Stimulated activated naive CD8-positive, alpha-beta T cell treated with anti-CD3 and anti-CD28 coated beads, Interleukin-15, amount 100 ng/mL, for 72 hours (primary cell): ENCODE measurements at regions not wholly inside any gene's neighbourhood (a gene's known extent, or its start where the extent isn't known, plus 50 kb on each side); places are given as distances from the start of the nearest gene placed in this dataset.

Experiments used
- ATAC-seq: fragments of 150-1000 bp; cut with Tn5 transposase; 2 replicates; pipeline ENCODE4 v1.10.0; 2021; ENCODE audit warnings: mild to moderate bottlenecking, moderate library complexity
- DNase-seq, 2 donors: peaks; one replicate each; pipeline ENCODE4 v3.0.0; 2021 to 2022
- H3K27ac Mint-ChIP-seq, 2 donors: one replicate each; pipeline ENCODE4 v1.8.0; 2022; ENCODE audit warnings: mild to moderate bottlenecking in 2 of 2, mixed read lengths in 2 of 2, moderate library complexity in 2 of 2
- H3K27me3 Mint-ChIP-seq: one replicate; pipeline ENCODE4 v1.8.0; 2022; ENCODE audit warnings: mixed read lengths
- H3K4me1 Mint-ChIP-seq: one replicate; pipeline ENCODE4 v1.8.0; 2022; ENCODE audit warnings: mild to moderate bottlenecking, mixed read lengths
- H3K4me3 Mint-ChIP-seq, 2 donors: one replicate each; pipeline ENCODE4 v1.8.0; 2022; ENCODE audit warnings: mild to moderate bottlenecking in 2 of 2, mixed read lengths in 2 of 2, moderate library complexity in 1 of 2
- H3K9me3 Mint-ChIP-seq, 2 donors: one replicate each; pipeline ENCODE4 v1.8.0; 2022; ENCODE audit warnings: mixed read lengths in 2 of 2

DNA sequence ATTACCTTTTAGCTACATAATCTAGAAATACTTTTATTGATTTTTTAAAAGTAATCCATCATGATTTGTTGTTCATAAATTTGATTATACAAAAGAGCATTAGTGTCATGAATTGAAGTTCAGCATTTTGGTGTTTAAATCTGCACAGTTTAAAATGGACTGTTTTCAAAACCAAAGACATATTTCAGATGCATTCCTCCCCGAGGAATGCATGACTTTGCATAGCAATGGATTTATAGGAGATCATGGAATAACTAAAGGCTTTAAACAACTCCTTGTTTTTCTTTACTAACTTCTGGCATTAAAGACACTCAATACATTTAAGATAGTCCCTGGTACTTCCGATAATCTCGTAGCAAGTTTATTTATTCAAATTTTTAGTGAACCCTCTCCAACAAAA lies 863.1 kb upstream of the TMPRSS15 start:
- Mint-ChIP-seq H3K9me3 (peaks cover 3 to 5% of the 10 kb centered on the region in 2 donors), H3K27me3 (no peaks in the 10 kb centered on the region), H3K4me1 (no peaks in the 10 kb centered on the region), H3K27ac (no peak overlapping the region), H3K4me3 (no peak overlapping the region)
- ATAC-seq (no peak), DNase-seq (no peak)

DNA sequence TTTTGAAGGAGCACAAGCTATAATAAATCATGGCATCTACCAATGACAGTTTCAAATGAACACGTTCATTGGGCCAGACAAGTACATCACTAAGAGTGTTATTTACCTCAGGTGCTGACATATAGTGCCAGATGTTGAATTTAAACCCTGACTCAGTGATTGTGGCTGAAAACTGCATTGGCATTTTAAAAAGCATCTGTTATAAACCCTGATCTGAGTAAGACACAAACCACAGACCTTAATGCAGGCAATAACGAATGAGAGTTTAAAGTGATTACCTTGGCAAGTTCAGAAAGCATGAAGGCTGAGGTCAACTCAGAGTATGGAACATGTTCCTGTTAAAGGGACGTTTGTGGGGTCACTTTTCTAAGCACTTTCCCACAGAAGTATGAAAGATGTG lies 865.1 kb upstream of the TMPRSS15 start:
- no peak overlapping the region for H3K4me3 Mint-ChIP-seq
- DNase-seq (no peak), ATAC-seq (no peak)
- no peaks in the 10 kb centered on the region for H3K4me1 Mint-ChIP-seq
- H3K9me3 Mint-ChIP-seq, result peaks cover 9 to 13% of the 10 kb centered on the region in 2 donors
- H3K27me3 Mint-ChIP-seq, result no peaks in the 10 kb centered on the region
- H3K27ac Mint-ChIP-seq, result no peak overlapping the region

DNA sequence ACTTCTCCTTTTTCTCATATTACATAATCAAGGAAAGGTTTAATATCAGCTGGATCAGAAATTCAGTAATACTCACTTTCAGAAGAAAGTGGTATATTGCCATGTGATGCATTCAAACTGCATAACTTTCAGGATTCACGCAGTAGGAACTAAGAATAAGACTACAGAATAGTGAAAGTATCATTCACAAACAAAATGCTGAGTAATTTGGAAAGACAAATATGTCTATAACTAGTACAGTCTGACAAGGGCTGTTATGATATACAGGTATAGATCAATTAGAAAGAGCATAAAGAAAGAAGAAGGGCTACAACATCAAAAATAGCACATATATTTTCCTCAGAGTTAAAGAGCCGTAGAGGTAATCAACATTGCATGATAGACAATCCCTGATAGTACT lies 871.5 kb upstream of the TMPRSS15 start:
- ATAC-seq (no peak), DNase-seq (no peak)
- H3K27ac Mint-ChIP-seq, result no peak overlapping the region
- peaks cover 7 to 13% of the 10 kb centered on the region in 2 donors for H3K9me3 Mint-ChIP-seq
- H3K27me3 Mint-ChIP-seq, result no peaks in the 10 kb centered on the region
- H3K4me3 Mint-ChIP-seq, result no peak overlapping the region
- no peaks in the 10 kb centered on the region for H3K4me1 Mint-ChIP-seq

DNA sequence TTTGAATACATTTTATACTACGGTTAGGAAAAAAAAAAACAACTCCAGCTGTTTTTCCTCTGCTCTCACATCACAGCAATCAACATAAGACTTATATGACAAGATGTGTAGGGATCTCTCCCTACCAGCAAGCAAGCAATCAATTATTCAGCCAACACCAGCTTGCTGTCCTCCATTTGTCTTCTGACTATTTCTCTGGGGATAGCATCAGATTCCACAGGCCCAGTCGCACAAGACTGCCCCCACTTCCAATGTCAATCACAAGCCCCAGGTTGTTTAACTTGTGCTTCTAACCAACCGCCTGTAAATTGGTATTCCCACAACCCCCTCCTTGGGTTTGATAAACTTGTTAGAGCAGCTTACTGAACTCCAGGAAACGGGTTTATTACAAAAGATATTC lies 873.1 kb upstream of the TMPRSS15 start:
- H3K9me3 Mint-ChIP-seq, result peaks cover 7 to 10% of the 10 kb centered on the region in 2 donors
- H3K4me3 Mint-ChIP-seq, result no peak overlapping the region
- no peak overlapping the region for H3K27ac Mint-ChIP-seq
- no peaks in the 10 kb centered on the region for H3K27me3 Mint-ChIP-seq
- no peaks in the 10 kb centered on the region for H3K4me1 Mint-ChIP-seq
- DNase-seq (no peak), ATAC-seq (no peak)

DNA sequence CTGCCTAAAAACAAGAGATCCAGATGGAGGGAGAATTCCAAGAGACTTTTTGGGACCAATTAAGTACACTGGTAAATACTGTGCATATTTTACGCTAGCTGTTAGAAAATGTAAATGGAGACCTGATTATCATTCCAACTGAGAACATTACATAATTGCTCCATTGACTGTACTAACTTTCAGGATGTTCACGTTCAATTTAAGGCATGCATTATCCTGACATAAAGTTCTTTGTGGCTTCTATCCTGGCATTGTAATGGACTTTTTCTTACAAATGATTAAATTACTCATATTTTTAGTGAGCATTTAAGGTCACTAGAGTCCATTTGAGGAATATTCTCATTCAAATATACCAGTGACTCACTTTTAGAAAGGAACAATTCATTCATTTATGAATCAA lies 883.3 kb upstream of the TMPRSS15 start:
- H3K4me1 Mint-ChIP-seq, result no peaks in the 10 kb centered on the region
- H3K4me3 Mint-ChIP-seq, result no peak overlapping the region
- H3K9me3 Mint-ChIP-seq, result peaks cover 3 to 9% of the 10 kb centered on the region in 2 donors
- no peak for DNase-seq
- H3K27me3 Mint-ChIP-seq, result no peaks in the 10 kb centered on the region
- no peak overlapping the region for H3K27ac Mint-ChIP-seq
- ATAC-seq, result no peak

DNA sequence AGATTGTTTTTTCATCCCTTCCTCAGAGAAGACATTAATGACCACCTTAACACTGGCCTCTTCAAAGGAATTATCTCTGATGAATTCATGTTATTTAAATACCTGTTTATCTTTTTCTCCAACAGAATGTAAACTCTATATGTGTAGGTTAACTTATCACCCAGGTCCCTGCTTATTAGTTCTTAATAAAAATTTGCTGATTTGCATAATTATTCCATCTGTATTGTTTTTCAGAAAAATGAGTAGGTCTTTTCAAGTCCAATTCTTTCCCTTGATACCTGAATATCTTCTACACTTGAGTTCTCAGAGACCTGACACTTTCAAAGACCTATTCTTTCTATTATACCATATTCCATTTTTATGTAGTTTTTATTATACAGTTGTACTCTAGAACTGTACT lies 886.7 kb upstream of the TMPRSS15 start:
- Mint-ChIP-seq H3K9me3 (peaks cover 18 to 21% of the 10 kb centered on the region in 2 donors), H3K4me3 (no peak overlapping the region), H3K27me3 (no peaks in the 10 kb centered on the region), H3K27ac (no peak overlapping the region), H3K4me1 (no peaks in the 10 kb centered on the region)
- ATAC-seq, result no peak
- no peak for DNase-seq

DNA sequence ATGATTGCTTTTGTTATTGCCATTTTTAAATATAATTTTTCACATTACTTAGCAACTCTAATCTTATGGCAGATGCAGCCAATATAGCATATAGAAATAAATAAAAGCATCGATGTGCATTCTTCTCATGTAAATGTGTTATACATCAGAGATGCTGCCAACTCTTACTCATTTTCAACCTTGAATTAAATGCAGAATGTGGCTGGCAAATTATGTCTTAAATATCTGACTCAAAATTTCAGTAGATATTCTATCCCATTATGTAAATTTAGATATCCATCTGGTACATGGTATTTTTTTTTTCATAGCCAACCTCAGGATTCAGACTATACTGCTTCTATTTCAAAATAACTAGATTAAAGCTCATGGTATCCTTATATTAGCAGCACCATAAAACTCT lies 916.7 kb upstream of the TMPRSS15 start:
- no peak overlapping the region for H3K4me3 Mint-ChIP-seq
- ATAC-seq (no peak), DNase-seq (no peak)
- no peak overlapping the region for H3K27ac Mint-ChIP-seq
- H3K27me3 Mint-ChIP-seq, result no peaks in the 10 kb centered on the region
- no peaks in the 10 kb centered on the region for H3K9me3 Mint-ChIP-seq
- H3K4me1 Mint-ChIP-seq, result no peaks in the 10 kb centered on the region

DNA sequence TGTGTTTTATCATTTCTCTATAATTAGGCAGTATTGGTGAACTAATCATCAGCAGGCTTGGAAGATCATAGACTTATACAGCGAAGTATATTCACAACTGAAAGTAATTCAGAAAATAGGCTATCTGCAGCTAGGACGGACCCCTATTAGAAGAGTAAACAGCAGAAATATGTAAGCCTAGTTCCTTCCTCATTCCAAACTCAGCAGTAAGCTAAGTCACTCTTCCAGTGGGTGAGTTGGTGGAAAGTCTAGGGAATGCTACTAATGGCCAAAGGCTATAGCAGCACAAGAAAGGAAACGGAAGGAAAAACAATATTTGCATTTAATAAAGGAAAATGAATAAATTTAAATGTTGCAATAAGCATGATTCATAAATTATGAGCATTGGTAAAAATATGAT lies 918.1 kb upstream of the TMPRSS15 start:
- no peak overlapping the region for H3K27ac Mint-ChIP-seq
- no peak for DNase-seq
- no peaks in the 10 kb centered on the region for H3K9me3 Mint-ChIP-seq
- H3K4me3 Mint-ChIP-seq, result no peak overlapping the region
- H3K27me3 Mint-ChIP-seq, result no peaks in the 10 kb centered on the region
- no peaks in the 10 kb centered on the region for H3K4me1 Mint-ChIP-seq
- ATAC-seq, result no peak

DNA sequence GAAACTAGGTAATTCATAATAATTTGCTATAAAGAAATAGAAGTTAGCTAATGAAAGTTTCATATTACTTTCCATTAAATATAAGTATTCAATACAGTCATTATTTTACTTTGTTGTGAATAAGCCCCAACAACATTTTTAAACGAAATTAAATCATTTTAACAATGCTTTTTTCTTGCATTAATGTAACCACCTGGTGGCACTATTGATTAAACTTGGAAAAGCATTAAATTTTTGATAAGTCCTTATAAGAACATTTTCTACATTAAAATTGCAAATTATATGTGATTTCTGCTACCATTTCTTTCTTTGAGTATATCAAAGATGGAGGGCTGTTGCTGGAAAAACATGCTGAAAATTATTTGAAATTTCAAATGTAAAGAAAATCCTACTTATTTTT lies 918.8 kb upstream of the TMPRSS15 start:
- no peaks in the 10 kb centered on the region for H3K4me1 Mint-ChIP-seq
- H3K27me3 Mint-ChIP-seq, result no peaks in the 10 kb centered on the region

DNA sequence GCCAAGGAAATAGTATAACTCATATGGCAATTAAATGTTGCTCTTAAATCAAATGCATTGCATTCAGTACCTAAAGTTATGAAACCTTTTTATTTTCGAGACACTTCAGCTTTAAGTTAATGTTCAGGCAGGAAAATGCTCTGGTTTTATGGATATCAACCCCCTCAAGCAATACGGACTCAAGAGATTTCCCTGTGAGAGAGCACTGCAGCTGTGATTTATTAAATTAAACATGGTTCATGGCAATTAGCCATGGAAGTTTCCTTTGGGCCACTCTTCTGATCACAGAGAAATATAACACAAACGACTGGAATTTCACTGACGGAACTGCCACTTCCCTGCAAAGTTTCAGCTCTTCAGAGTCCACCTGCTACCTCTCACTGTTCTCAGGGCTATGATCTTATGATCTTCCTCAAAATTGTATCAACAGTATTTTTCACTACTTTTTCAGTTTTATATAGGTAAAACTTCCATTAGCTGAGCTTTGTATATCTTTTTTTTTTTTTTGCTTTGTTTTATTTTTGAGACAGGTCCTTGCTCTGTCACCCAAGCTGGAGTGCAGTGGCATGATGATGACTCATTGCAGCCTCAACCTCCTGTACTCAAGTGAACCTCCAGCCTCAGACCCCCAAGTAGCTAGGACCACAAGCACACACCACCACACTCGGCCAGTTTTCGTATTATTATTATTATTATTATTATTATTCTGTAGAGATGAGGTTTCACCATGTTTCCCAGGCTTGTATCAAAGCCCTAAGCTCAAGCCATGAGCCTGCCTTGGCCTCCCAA lies 923.1 kb upstream of the TMPRSS15 start:
- H3K27ac Mint-ChIP-seq, result no peak overlapping the region
- H3K9me3 Mint-ChIP-seq, result peaks cover 0 to 11% of the 10 kb centered on the region in 2 donors
- no peaks in the 10 kb centered on the region for H3K27me3 Mint-ChIP-seq
- no peak overlapping the region for H3K4me3 Mint-ChIP-seq
- H3K4me1 Mint-ChIP-seq, result no peaks in the 10 kb centered on the region
- DNase-seq (no peak), ATAC-seq (no peak)

More for the DNA sequence above, 918.8 kb upstream of the TMPRSS15 start:
- ATAC-seq, result no peak
- Mint-ChIP-seq H3K4me3 (no peak overlapping the region), H3K27ac (no peak overlapping the region), H3K9me3 (no peaks in the 10 kb centered on the region)
- DNase-seq, result no peak

DNA sequence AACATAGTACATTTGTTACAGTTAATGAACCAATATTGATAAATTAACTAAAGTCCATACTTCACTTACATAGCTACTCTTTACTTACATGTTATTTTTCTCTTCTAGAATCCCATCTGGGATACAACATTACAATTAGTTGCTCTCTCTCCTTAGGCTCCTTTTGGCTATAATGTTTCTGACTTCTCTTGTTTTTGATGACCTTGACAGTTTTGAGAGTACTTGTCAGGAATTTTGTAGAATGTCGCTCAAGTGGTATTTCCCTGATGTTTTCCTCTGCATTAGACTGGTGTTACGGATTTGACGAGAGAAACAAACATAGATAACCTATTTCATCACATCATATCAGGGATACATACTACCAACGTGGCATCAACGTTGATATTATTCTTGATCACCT lies 925.4 kb upstream of the TMPRSS15 start:
- H3K27me3 Mint-ChIP-seq, result no peaks in the 10 kb centered on the region
- DNase-seq (no peak), ATAC-seq (no peak)
- no peak overlapping the region for H3K27ac Mint-ChIP-seq
- peaks cover 6 to 11% of the 10 kb centered on the region in 2 donors for H3K9me3 Mint-ChIP-seq
- H3K4me3 Mint-ChIP-seq, result no peak overlapping the region
- H3K4me1 Mint-ChIP-seq, result no peaks in the 10 kb centered on the region

DNA sequence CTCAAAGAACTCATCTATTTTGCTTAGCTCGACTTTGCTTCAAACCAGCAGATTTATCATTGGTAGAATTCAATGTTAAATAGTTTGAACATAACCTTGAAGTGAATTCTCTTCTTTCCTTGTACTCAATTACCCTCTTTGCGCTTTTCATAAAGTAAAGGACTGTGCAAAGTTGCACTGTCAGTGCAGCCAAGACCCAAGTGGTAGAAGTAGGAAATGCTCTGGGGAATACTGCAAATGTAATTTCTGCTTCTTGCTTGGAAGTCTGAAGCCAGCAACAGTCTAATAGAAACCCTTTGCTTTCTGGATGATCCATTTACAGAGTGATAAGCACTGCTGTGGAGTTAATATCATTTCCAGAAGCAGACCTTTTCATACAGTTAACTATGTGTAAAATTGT lies 936.7 kb upstream of the TMPRSS15 start:
- no peaks in the 10 kb centered on the region for H3K4me1 Mint-ChIP-seq
- no peak for DNase-seq
- H3K9me3 Mint-ChIP-seq, result no peaks in the 10 kb centered on the region

DNA sequence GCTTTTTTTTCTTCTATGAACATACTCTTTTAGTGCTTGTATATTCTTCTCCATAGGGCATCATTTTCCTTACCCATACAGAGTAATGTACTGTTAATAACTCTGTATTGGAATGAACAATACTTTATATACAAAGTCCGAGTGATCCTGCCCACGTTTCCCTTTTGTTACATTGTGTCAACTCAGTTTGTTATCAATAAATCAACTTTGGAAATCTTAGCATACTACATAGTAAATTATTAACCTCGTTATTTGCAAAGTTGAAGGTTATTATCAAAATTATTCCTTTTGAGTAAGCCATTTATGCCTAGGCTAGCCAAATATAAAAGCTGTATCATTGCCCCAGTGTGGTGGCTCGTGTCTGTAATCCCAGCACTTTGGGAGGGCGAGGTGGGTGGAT lies 937.4 kb upstream of the TMPRSS15 start:
- peaks cover 0 to 2% of the 10 kb centered on the region in 2 donors for H3K9me3 Mint-ChIP-seq
- no peak for DNase-seq
- no peaks in the 10 kb centered on the region for H3K4me1 Mint-ChIP-seq
- H3K27ac Mint-ChIP-seq, result no peak overlapping the region
- ATAC-seq, result no peak
- H3K4me3 Mint-ChIP-seq, result no peak overlapping the region
- H3K27me3 Mint-ChIP-seq, result no peaks in the 10 kb centered on the region

More for the DNA sequence above, 936.7 kb upstream of the TMPRSS15 start:
- no peak overlapping the region for H3K4me3 Mint-ChIP-seq
- no peaks in the 10 kb centered on the region for H3K27me3 Mint-ChIP-seq
- H3K27ac Mint-ChIP-seq, result no peak overlapping the region
- no peak for ATAC-seq

DNA sequence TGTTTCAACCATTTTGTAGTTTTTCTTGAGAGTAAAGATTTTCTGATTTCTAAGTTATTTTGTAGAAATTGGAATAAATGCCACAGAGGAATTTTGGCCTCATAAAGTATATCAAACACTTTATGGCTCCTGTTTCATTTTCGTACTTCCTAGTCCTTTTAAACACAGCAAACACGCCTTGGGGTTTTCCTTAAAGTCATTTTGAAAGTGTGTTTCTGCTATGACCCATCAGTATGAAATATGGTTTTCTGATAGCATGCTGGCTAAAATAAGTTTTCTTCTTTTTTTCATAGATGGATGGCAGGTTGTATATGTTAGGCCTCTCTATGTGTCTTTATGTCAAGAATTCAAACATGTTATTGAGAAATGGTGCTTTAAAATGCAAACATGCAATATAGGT lies 940.1 kb upstream of the TMPRSS15 start:
- Mint-ChIP-seq H3K4me1 (no peaks in the 10 kb centered on the region), H3K27ac (no peak overlapping the region), H3K27me3 (no peaks in the 10 kb centered on the region), H3K9me3 (peaks cover 0 to 7% of the 10 kb centered on the region in 2 donors), H3K4me3 (no peak overlapping the region)
- no peak for DNase-seq
- ATAC-seq, result no peak

DNA sequence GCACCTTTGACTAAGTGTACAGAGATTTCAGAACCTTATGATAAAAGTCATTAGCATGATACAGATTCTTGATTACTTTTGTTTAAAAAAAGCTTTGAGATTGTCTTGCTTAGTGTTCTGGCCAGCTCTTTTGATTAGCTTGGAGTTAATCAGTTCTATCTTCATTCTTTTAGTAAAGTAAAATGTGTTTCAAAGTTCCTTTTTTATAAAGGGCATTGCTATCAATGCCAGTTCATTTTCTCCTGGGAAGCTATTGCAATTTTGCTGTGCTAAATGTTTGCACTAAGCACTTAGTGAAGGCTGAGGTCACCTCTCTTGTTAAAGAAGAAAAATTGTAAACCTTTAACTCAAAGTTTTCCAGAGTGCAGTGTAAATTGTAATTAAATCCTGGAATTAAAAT lies 946.7 kb upstream of the TMPRSS15 start:
- H3K4me3 Mint-ChIP-seq, result no peak overlapping the region
- H3K4me1 Mint-ChIP-seq, result no peaks in the 10 kb centered on the region
- no peak overlapping the region for H3K27ac Mint-ChIP-seq
- no peaks in the 10 kb centered on the region for H3K27me3 Mint-ChIP-seq
- no peak for ATAC-seq
- DNase-seq, result no peak
- peaks cover 4 to 7% of the 10 kb centered on the region in 2 donors for H3K9me3 Mint-ChIP-seq

DNA sequence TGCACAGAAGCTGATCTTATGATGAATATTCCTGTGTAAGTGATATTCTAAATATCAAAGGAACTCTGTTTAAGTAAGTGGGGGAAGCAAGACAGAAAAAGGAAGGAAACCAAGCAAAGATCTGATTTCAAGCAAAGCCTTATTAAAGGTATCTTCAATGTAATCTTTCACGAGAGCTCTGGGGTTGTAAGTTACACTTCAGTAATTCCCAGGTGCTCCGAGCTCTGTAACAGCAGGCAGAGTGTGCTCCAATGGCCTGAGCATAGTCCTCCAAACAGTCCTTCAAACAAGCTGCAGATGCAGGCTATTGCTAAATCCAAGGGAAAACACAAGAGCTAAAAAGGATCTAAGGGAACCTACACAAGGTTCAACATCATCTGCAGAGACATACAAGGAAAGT lies 949.7 kb upstream of the TMPRSS15 start:
- H3K27me3 Mint-ChIP-seq, result no peaks in the 10 kb centered on the region
- DNase-seq (no peak), ATAC-seq (no peak)
- no peak overlapping the region for H3K27ac Mint-ChIP-seq
- H3K4me3 Mint-ChIP-seq, result no peak overlapping the region
- H3K9me3 Mint-ChIP-seq, result peaks cover 0 to 4% of the 10 kb centered on the region in 2 donors
- H3K4me1 Mint-ChIP-seq, result no peaks in the 10 kb centered on the region

DNA sequence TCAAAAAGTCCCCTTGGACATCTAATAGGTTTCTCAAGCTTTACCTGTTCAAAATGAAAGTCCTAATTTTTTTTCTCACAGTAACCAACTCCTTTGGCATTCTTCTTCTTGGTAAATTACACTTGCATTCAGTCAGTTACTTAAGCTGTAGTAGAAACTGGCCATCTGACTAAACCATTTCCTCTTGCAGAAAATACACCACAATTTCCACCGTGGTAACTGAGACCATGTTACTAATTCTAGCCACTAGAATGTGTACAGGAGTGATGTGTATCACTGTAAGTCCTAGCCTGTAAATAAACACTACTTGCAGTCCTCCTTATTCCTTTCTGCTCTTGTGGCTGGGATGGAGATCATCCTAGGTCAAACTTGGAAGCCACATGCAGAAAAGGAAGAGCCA lies 965.4 kb upstream of the TMPRSS15 start:
- no peaks in the 10 kb centered on the region for H3K27me3 Mint-ChIP-seq
- DNase-seq (no peak), ATAC-seq (no peak)
- H3K4me3 Mint-ChIP-seq, result no peak overlapping the region
- H3K27ac Mint-ChIP-seq, result no peak overlapping the region
- no peaks in the 10 kb centered on the region for H3K4me1 Mint-ChIP-seq
- H3K9me3 Mint-ChIP-seq, result peaks cover 0 to 10% of the 10 kb centered on the region in 2 donors
